HG02884 (cell line): ENCODE measurements at regions not wholly inside any gene's neighbourhood (a gene's known extent, or its start where the extent isn't known, plus 50 kb on each side); places are given as distances from the start of the nearest gene placed in this dataset.
"Not testable (repeated sequence)": the region's sequence is repeated elsewhere in the genome, so short reads cannot be mapped to it uniquely, and the experiment has no call there.

Experiments used
- ATAC-seq: cut with Tn5 transposase; IDR thresholded peaks from one replicate; pipeline ENCODE4 v1.9.1; 2021; ENCODE audit warnings: mild to moderate bottlenecking, moderate library complexity; ENCODE audit not compliant: unreplicated experiment

DNA sequence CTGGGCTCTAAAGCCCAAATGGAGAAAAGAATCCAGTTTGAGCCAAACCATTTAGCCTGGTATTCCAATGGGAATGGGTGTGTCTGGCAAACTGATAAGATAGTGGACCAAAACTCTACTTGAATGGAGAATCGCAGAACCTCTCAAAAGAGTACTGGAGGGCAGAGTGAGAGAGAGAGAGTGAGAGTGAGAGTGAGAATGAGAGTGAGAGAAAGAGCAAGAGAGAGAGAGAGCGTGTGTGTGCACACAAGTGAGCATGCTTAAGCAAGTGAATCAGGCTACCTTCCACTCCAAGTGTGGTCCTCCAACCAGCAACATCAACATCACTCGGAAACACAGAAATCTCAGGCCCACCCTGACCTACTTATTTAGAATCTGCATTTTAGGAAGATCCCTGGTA is 58.8 kb downstream of the UQCRFS1 start:
- no peak for ATAC-seq

DNA sequence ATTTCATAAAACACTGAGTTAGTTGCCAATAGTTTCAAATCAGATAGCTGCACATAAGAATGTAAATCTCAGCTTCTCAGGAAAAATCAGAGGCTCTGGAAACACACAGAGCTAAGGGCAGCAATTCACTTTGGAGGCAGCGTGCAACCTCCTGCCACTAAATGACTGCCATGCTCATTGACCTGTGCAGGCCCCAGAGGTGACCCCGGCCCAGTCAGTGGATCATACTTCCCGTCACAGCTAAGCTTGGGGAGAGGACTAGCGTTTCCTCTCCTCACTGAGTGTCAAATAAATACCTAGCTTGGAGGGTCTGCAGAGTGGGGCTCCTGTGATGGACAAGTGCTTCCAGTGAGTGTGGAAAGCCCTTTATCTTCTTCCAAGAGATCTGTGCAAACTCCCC is 67.2 kb downstream of the UQCRFS1 start:
- ATAC-seq: no peak

DNA sequence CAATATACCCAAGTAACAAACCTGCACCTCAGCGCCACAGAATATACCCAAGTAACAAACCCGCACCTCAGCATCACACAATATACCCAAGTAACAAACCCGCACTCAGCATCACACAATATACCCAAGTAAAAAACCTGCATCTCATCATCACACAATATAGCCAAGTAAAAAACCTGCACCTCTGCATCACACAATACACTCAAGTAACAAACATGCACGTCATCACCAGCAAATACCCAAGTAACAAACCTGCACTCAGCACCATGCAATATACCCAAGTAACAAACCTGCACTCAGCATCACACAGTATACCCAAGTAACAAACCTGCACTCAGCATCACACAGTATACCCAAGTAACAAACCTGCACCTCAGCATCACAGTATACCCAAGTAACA is 69.8 kb downstream of the UQCRFS1 start:
- ATAC-seq: no peak

DNA sequence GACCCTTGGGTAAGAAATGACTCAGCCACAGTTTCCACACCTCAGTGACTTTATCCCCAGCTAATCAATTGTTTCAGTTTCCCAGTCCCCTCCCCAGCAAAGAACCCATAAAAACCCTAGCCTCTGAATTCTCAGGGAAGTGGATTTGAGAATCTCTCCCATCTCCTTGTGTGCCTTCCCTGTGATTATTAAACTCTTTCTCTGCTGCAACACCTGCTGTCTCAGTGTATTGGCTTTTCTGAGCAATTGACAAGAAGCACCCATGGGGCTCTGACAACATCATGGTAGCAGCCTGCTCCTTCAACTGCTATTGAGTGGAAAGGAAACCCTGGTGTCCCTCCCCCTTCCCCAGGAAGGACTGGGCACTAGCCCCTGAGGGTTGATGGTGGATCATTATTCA is 73.7 kb downstream of the UQCRFS1 start:
- no peak for ATAC-seq

DNA sequence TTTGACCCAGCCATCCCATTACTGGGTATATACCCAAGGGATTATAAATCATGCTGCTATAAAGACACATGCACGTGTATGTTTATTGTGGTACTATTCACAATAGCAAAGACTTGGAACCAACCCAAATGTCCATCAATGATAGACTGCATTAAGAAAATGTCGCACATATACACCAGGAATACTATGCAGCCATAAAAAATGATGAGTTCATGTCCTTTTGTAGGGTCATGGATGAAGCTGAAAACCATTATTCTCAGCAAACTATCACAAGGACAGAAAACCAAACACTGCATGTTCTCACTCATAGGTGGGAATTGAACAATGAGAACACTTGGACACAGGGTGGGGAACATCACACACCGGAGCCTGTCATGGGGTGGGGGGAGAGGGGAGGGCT is 74.7 kb downstream of the UQCRFS1 start:
- ATAC-seq: not testable (repeated sequence)

DNA sequence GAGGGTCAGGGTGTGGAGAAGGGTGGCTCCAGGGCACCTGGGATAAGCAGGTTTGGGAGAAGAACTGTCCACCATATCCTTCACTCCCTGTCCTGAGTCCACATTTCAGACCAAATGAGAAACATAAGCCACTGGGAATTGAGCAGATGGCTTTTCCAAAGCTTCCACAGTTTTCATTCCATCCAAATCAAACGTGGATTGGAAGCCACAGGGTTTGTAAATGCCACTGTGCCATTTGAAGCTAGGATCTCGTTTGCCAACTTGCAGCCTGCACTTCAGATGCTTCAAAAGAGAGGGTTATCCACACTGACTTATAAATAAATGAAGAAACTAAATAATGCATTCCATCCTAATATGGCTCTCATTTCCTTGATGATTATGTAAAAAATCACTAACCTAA is 81.5 kb downstream of the UQCRFS1 start:
- no peak for ATAC-seq

DNA sequence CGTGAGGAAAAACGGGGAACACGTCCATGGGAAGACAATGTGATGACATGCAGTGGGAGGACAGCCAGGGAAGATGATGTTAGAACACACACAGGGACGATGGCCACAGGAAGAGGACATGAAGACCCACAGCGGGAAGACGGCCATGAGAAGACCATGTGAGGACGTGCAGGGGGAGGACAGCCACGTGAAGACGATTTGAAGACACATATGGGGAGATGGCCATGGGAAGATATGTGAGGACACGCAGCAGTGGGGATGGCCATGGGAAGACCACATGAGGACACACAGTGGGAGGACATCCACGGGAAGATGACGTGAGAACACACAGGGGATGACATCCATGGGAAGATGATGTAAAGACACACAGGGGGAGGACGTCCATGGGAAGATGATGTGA is 83.8 kb downstream of the UQCRFS1 start:
- ATAC-seq: no peak

DNA sequence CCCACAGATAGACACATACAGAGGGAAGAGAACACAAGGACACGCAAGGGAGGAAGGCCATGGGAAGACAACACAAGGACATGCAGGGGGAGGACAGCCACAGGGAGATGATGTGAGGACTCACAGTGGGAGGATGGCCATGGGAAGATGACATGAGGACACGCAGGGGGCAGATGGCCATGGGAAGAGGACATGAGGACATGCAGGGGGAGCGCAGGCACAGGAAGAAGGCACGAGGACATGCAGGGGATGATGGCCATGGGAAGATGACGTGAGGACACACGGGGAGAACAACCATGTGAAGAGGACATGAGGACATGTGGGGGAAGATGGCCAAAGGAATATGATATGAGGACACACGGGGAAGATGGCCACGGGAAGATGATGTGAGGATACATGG is 84.7 kb downstream of the UQCRFS1 start:
- no peak for ATAC-seq

DNA sequence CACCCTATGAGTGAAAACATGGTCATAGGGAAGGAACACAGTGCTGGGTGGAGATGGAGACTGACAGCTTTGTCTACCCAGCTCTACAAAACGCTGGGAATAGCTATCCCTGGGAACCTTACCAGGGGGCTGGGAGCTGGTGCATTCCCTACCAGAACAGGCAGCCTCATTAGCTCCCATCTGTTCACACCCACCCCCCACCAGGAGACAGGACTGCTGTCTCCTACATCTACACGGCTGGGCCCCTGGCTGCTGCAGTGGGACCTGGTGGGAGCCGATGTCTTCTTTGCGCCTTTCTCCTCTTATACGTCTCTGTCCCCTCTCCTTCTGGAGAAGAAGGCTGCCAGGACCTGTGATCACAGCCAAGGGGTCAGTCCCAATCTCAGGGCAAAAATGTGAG is 90.8 kb downstream of the UQCRFS1 start:
- no peak for ATAC-seq

DNA sequence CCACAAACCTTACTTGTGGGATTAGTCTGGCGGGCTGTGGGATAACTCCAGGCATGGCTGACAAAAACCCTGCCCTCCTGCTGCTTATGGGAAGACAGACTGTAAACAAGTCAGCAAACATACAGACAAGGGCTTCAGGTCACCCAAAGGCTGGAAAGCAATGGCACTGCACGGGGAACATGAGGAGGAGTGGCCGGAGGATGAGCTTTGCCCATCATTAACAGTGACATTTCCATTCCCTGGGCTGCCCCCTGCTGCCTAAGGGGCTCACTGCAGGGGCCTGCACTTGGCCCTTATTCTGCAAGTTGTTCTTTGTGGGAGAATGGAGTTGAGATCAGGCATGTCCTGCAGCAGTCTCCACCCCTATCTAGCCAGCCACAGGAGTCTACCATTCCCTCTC is 91.3 kb downstream of the UQCRFS1 start:
- ATAC-seq: no peak

DNA sequence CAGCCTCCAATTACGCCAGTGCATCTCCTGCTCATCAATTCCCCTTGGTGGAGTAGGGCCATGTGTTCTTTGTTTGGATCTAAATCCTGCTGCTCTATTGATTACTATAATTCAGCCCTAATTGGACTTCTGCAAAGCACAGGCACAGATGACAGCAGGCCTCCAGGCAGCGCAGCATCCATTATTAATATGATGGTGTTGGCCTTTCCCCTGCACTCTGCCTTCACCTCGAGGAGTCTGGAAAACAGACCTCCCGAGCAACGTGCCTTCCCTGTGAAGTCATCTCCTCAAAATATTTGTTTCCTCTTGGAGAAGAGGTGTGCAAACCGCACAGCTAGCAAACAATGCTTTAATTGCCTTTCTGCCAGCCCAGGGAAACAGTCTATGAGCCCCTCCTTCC is 92.5 kb downstream of the UQCRFS1 start:
- ATAC-seq: no peak

DNA sequence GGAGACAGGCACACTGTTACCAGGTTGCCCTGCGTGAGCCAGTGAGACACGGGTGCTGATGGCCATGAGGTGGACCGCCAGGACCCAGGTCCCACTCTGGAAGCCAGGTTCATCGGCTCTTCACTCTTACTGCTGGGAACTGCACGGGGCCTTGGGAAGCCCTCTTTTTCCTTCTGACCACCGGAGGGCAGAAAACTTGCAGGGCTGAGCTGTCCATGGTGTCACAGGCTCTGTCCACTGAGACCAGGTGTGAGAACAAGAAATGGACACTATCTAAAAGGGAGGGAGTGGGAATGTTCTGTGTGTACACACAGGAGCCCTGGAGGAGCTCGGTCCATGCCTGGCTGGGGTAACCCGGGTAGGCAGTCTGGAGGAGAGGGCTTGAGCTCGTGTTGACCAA is 93.4 kb downstream of the UQCRFS1 start:
- ATAC-seq: no peak

DNA sequence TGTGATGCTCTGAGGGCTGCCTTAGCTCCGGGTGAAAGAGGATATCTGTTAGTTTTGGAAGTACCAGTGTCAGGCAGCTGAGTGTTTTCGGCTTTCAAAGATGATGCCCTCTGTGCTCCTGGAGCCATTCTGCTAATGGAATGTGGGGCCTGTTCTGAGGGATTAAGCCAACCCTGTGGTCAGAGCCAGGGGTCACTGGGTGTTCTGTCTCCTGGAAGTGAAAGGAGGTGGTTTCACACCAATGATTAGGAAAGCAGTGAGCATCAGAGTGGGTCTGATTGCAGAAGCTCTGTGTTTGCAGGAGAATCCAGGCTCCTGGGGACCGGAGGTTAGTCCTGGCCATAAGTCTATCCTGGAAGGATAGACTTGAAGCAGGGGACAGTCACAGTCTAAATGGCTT is 94.6 kb downstream of the UQCRFS1 start:
- ATAC-seq: no peak

DNA sequence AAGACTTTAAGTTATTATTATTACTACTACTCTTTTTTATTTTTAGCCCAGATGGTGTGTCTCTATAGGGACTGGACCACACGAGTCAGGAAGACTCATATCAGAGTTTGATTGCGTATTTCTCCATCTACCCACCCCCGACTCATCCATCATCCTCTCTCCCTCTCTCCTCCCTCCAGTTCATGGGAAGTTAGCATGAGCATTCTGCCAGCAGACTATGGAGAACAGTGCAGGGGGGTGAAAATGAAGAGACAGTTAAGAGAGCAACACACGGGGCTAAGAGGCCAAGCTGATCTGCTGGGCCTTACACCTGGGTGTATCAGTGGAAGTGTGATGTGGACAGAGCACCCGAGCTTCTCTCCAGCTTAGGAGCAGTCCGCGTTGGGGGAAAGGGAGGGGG is 95.0 kb downstream of the UQCRFS1 start:
- no peak for ATAC-seq

DNA sequence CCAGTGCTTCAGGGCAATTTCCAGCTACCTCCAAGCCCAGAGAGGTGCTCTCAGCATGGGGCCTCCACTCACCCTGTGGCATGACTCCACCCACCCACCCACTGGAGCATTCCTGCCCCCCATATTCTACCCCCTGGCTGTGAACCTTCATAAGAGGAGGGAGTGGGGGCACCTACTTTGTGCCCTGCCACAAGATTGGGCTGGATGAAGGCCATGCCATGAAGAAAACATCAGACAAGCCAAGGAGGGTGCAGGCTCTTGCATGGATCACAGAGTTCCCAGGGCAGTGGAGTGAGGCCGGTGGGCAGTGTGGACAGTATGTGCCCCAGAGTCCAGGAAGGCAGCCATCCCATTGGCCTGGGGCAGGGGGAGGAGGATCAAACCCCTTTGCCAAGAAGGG is 97.8 kb downstream of the UQCRFS1 start:
- ATAC-seq: no peak

DNA sequence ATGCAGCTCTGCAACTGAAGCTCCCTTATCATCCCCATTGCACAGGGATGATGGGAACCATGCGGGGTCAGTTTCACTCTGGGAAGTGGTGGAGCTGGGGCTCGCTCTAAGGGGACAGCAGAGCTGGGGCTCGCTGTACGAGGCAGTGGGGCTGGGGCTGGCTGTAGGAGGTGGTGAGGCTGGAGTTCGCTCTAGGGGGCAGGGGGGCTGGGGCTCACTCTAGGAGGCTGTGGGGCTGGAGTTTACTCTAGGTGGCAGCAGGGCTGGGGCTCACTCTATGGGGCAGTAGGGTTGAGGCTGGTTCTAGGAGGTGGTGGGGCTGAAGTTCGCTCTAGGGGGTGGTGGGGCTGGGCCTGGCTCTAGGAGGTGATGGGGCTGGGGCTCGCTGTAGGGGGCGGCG is 99.1 kb downstream of the UQCRFS1 start:
- ATAC-seq: no peak

DNA sequence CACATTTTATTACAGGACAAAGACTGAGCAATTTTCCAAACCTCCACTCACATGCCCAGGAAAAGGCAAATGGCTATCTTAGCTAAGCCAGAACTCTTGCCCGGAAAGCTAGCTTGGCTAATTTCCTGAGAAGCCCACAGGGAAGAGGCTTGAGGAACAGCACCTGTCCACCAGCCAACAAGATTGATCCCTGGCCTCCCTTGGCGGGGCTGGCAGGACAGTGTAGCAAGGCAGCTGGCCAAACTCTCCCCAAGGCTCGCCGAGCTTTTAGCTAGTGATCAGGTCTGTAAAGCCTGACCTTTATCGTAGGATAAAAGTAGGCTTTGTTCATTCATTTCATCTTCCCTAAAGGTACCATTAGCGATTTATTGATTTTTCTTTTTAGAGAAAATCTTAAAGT is 101.4 kb downstream of the UQCRFS1 start:
- no peak for ATAC-seq

DNA sequence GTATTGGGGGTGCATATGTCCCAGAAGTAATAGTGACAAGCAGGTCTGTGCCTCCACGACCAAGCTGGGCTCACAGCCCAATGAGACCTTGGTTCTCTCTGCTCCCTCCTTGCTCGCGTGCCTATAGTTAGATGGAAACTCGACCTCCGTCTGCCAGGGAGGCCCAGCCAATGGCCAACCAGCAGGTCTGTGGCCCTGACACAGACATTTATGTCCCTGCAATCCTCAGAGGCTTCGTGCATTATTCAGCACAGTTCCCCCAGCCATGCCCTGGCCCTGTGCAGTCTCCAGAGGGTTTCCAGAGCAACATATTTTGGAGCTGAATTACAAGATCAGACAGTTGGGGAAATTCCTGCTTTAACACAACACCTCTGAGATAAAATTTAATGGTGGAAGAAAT is 105.1 kb downstream of the UQCRFS1 start:
- ATAC-seq: no peak

DNA sequence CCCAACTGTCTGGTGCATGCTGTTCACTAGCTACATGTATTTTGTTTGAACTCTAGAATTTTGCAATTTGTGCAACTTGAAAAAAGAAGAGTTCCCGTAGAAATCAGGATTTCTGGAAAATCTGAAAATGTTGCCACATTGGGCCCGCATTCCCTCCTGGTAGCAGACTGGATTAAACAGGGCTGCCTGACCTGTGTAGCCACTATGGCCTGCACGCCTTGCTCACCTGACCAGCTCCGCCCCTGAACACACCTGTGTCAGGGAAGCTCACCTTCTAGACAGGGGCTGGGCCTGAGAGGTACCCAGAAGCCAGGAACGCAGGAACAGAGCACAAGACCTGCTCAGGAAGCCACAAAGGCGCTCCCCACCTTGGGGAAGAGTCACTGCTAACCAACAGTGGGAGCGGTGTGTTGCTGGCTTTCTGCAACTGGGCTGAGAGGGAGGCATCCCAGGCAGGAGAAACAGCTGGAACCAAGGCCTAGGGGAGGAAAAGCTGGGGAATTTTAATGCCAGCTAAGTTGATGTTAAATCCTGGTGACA is 106.5 kb downstream of the UQCRFS1 start:
- ATAC-seq: no peak

DNA sequence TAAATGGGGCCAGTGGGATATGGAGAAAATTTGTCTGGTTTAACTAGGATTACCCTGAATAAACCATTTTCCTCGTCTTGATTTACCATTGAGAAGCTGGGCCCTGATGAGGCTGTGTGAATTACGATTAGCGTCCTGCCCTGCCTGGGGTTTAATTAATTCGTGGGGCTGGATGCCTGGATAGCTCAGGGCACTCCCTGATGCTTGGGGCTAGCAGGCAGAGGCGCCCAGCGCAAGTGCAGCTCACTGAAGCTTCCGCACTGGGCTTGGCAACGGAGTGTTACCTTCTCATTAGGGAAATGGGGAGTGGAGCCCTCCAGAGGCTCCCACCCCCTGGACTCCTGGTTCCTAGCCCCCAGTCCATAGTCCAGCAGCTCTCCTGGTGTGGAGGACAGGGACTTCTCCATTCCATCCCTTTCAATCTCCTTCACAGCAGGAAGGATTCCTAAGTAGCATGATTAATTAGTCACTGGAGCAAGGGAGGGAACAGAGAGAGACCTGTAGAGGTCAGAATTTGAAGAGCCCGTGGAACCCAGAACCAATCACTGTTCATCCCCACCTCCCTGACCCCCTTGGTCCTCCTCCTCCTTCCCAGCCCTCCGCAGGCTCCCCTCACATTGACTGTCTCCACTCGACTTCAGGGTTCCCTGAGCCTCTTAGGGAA is 107.2 kb downstream of the UQCRFS1 start:
- no peak for ATAC-seq

DNA sequence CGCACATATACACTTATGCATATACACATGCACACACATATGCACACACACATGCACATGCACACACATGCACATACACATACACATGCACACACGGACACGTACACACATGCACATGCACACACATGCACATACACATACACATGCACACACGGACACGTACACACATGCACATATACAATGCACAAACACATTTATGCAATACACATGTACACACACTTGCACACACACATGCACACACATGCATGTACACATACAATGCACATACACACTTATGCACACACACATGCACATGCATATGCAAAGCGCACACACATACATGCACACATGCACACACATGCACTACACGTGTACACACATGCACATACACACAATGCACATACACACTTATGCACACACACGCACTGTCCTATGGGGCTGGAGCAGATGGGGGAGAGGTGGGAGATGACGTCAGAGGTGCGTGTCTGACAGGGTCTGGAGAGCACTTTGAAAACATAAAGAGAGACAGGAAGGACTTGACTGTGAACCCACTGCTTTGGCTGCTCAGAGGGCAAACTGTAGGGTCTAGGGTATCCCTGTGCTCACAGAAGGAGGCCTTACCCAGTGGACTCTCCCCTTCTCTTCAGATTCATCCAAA is 108.2 kb downstream of the UQCRFS1 start:
- ATAC-seq: no peak

DNA sequence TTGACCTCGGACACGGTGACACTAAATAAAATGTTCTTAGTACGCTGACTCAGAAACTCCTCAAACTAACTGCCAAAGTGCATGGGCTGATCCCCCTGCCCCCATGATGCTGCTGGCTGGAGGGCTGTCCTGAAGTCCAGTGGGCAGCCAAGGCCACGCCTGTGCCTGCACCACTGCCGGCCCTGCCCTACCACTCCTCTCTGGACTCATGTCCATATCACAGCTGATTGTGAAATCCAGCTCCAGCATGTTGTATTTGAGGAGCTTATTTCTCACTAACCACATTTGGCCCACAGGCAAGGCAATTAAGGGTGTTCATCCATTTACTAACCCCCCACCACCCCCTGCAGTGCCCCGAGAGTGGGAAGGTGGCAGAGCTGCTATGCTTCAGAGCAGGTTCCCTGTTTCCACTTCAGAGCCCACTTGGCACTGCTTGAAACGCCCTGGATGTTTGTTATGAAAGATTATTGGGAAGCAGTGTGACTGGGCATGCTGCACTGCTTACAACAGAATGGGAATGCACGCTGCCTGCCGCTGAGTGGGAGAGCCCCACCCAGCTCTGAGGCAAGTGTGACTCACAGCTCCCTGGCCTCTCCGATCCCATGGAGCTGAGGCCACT is 114.0 kb downstream of the UQCRFS1 start:
- ATAC-seq: no peak
